OCI-LY1 (cell line): ENCODE measurements at regions not wholly inside any gene's neighbourhood (a gene's known extent, or its start where the extent isn't known, plus 50 kb on each side); places are given as distances from the start of the nearest gene placed in this dataset.

ENCODE experiments used
- H2AFZ ChIP-seq: fragments of 200-600 bp; sonication (generic), shearing (Covaris generic); 2 replicates; pipeline ENCODE4 v1.6.0; 2014; ENCODE audit warnings: antibody characterized with exemption, mild to moderate bottlenecking, low read length
- H3F3A ChIP-seq: fragments of 200-600 bp; sonication (generic), shearing (Covaris generic); 2 replicates; pipeline ENCODE4 v1.6.0; 2014; ENCODE audit warnings: mild to moderate bottlenecking, antibody characterized with exemption, low read length, moderate library complexity; ENCODE audit not compliant: insufficient read depth
- H3K27ac ChIP-seq: fragments of 200-600 bp; sonication (generic); 2 replicates; pipeline ENCODE4 v1.5.1; 2014; ENCODE audit warnings: low read length, mixed run types, mild to moderate bottlenecking, low read depth; ENCODE audit not compliant: poor library complexity, severe bottlenecking
- H3K27me3 ChIP-seq: fragments of 200-600 bp; sonication (generic); 2 replicates; pipeline ENCODE4 v1.6.0; 2014; ENCODE audit warnings: antibody characterized with exemption, mild to moderate bottlenecking, low read length, moderate library complexity; ENCODE audit not compliant: insufficient read depth
- H3K36me3 ChIP-seq: fragments of 200-600 bp; sonication (generic); 2 replicates; pipeline ENCODE4 v1.6.1; 2014; ENCODE audit warnings: mild to moderate bottlenecking, antibody characterized with exemption, low read length, moderate library complexity, mixed read lengths; ENCODE audit not compliant: insufficient read depth
- H3K4me1 ChIP-seq: fragments of 200-600 bp; sonication (generic); 2 replicates; pipeline ENCODE4 v1.5.1; 2014; ENCODE audit warnings: mild to moderate bottlenecking, low read length, moderate library complexity; ENCODE audit not compliant: insufficient read depth, severe bottlenecking
- H3K4me2 ChIP-seq: fragments of 200-600 bp; sonication (generic), shearing (Covaris generic); 2 replicates; pipeline ENCODE4 v1.6.1; 2014; ENCODE audit warnings: low read length
- H3K4me3 ChIP-seq: fragments of 200-600 bp; sonication (generic); 2 replicates; pipeline ENCODE4 v1.5.1; 2014; ENCODE audit warnings: low read length, low read depth, mild to moderate bottlenecking, mixed read lengths; ENCODE audit not compliant: poor library complexity, severe bottlenecking
- H3K79me2 ChIP-seq: fragments of 200-600 bp; shearing (Covaris generic); 2 replicates; pipeline ENCODE4 v1.6.1; 2016; ENCODE audit warnings: mixed run types, low read length, mixed read lengths; ENCODE audit not compliant: insufficient read depth
- H3K9ac ChIP-seq: fragments of 200-600 bp; sonication (generic), shearing (Covaris generic); 2 replicates; pipeline ENCODE4 v1.6.1; 2014; ENCODE audit warnings: mild to moderate bottlenecking, low read length, mixed read lengths
- H3K9me2 ChIP-seq: fragments of 200-600 bp; sonication (generic), shearing (Covaris generic); 2 replicates; pipeline ENCODE4 v1.6.1; 2014; ENCODE audit warnings: low read depth, mild to moderate bottlenecking, low read length, mixed read lengths
- H3K9me3 ChIP-seq: fragments of 200-600 bp; shearing (Covaris generic); 2 replicates; pipeline ENCODE4 v1.6.1; 2014; ENCODE audit warnings: low read length, mixed read lengths
- H4K20me1 ChIP-seq: fragments of 200-600 bp; sonication (generic), shearing (Covaris generic); 2 replicates; pipeline ENCODE4 v1.6.0; 2016; ENCODE audit warnings: mild to moderate bottlenecking, low read length; ENCODE audit not compliant: insufficient read depth
- CTCF ChIP-seq: fragments of 200-600 bp; sonication (generic), shearing (Covaris generic); IDR thresholded peaks from 2 replicates; pipeline ENCODE4 v1.5.1; 2017; ENCODE audit warnings: mild to moderate bottlenecking, antibody characterized with exemption, low read length, moderate library complexity, mixed read lengths
- EZH2 ChIP-seq: fragments of 200-600 bp; sonication (generic), shearing (Covaris generic); IDR thresholded peaks from 2 replicates; pipeline ENCODE4 v1.8.0; 2017; ENCODE audit warnings: borderline replicate concordance, mixed run types, mild to moderate bottlenecking, antibody characterized with exemption, low read length, moderate library complexity, mixed read lengths

DNA sequence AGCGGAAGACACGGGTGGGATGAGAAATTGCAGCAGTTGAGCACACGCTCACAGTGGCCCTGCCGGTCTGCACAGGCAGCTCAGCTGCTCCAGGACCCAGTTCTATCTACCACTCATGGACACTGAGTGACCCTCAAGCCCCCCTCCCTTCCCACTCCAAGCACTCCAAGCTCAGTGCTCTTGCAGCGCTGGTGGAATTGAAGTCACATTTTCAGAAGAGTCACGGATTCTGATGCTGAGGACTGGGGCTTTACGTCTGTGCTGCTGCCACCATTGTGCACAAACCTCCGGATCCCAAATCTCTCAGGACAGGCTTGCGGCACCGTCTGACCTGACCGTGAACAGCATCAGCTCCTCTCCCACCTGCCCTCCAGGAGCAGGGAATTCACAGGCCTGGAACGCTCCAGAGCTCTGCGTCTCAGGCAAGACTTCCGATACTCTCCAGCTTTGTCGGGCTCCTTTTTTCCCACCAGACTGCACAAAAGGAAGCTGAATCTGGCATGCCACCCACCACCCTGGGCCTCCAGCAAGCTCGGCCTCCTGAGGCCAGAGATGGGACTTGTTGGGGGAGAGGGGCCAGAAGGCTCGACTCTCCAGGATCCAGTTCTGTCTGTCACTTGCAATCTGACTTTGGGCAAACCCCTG, 213.1 kb upstream of the RTL1 start:
- no peak for TF ChIP-seq CTCF
- TF ChIP-seq EZH2: no peak
- no peaks in the 10 kb centered on the region for H3K79me2 ChIP-seq
- H3K9me2 ChIP-seq: no peaks in the 10 kb centered on the region
- no peak overlapping the region for H3K9ac ChIP-seq
- no peak overlapping the region for H3K27ac ChIP-seq
- H3K4me2 ChIP-seq: no peak overlapping the region
- no peak overlapping the region for H2AFZ ChIP-seq
- no peaks in the 10 kb centered on the region for H3K36me3 ChIP-seq
- H3K4me3 ChIP-seq: no peak overlapping the region
- no peaks in the 10 kb centered on the region; the same call in 1 of the 2 replicates for H3K27me3 ChIP-seq
- no peaks in the 10 kb centered on the region for H3K4me1 ChIP-seq
- H3F3A ChIP-seq: no peaks in the 10 kb centered on the region
- no peaks in the 10 kb centered on the region for H3K9me3 ChIP-seq
- H4K20me1 ChIP-seq: no peaks in the 10 kb centered on the region

DNA sequence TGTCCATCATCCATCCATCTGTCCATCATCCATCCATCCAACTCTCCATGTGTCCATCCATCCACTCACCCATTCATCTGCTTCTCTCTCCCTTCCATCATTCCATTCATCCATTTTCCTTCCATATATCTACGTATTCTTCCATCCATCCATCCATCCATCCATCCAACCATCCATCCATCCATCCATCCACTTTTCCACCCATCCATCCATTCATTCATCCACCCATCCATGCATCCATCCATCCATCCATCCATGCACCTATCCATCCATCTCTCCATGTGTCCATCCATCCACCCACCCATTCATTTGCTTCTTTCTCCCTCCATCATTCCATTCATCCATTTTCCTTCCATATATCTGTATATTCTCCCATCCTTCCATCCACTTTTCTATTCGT, 214.0 kb upstream of the RTL1 start:
- H3K27ac ChIP-seq: no peak overlapping the region
- no peak overlapping the region for H3K4me2 ChIP-seq
- H2AFZ ChIP-seq: no peak overlapping the region
- H3K4me1 ChIP-seq: no peaks in the 10 kb centered on the region
- no peaks in the 10 kb centered on the region for H3K79me2 ChIP-seq
- no peaks in the 10 kb centered on the region for H4K20me1 ChIP-seq
- no peaks in the 10 kb centered on the region for H3K9me3 ChIP-seq
- H3K36me3 ChIP-seq: no peaks in the 10 kb centered on the region
- no peaks in the 10 kb centered on the region for H3F3A ChIP-seq
- no peak overlapping the region for H3K9ac ChIP-seq
- no peak for TF ChIP-seq CTCF
- no peak for TF ChIP-seq EZH2
- H3K27me3 ChIP-seq: no peaks in the 10 kb centered on the region; the same call in 1 of the 2 replicates
- no peak overlapping the region for H3K4me3 ChIP-seq
- no peaks in the 10 kb centered on the region for H3K9me2 ChIP-seq

DNA sequence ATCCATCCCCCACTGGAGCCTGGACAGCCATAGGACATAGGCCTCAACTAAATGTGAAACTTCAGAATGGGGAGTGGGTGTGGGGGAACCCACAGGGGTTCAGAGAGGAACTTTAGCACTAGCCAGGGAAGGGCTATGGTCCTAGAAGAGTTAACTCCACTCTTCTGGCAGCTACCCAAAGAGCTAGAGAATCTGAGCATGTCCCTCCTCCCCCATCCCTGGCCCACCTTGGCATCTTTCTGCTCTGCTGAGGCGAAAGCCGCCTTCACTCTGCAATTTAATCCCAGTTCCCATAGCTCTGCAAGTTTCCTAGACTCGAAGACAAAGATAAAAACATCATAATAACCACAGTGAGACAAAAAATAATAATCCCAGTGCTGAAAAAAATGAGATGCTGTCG, 214.7 kb upstream of the RTL1 start:
- Histone ChIP-seq H3K79me2 (no peaks in the 10 kb centered on the region), H3K27ac (no peak overlapping the region), H4K20me1 (no peaks in the 10 kb centered on the region), H3K36me3 (no peaks in the 10 kb centered on the region), H3K4me1 (no peaks in the 10 kb centered on the region), H3K4me3 (no peak overlapping the region), H2AFZ (no peak overlapping the region), H3K9me2 (no peaks in the 10 kb centered on the region), H3K4me2 (no peak overlapping the region), H3K27me3 (no peaks in the 10 kb centered on the region; the same call in 1 of the 2 replicates), H3K9me3 (no peaks in the 10 kb centered on the region), H3K9ac (no peak overlapping the region), H3F3A (no peaks in the 10 kb centered on the region)
- TF ChIP-seq CTCF (no peak), EZH2 (no peak)
